ENCODE measurements at regions not wholly inside any gene's neighbourhood (a gene's known extent, or its start where the extent isn't known, plus 50 kb on each side); places are given as distances from the start of the nearest gene placed in this dataset.

- H3K9me3 ChIP-seq = no peaks in the 10 kb centered on the region
- no peak overlapping the region for H3K4me3 ChIP-seq
- DNase-seq = no peak
- H3K36me3 ChIP-seq = no peaks in the 10 kb centered on the region
- no peaks in the 10 kb centered on the region for H3K27me3 ChIP-seq
Measured at GRCh38 chr20:50459124-50459918, 50.9 kb upstream of the PTPN1 start.

DNA sequence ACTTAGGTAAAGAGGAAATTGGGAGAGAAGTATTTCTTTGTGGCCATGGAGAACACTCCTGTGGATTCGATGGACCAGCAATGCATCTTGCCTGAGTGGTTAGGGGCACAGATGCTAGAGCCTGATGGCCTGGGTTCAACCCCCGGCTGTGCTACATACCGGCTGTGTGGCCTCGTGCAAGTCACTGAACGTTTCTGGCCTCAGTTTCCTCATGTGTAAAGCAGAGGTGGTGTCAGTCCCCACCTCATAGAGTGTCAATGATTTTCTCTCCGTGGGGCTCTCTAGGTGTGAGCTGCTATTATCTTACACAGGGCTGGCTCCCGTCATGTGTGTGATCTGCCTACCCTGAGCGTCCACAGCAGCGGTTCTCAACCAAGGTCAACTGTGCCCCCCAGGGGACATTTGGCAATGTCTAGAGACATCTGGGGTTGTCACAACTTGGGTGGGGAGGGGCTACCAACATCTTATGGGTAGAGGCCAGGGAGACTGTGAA lies 50.0 kb upstream of the PTPN1 start:
- Histone ChIP-seq H3K36me3 (no peaks in the 10 kb centered on the region), H3K9me3 (no peaks in the 10 kb centered on the region), H3K27me3 (no peaks in the 10 kb centered on the region), H3K4me3 (no peak overlapping the region)
- DNase-seq = no peak
